ENCODE measurements at regions not wholly inside any gene's neighbourhood (a gene's known extent, or its start where the extent isn't known, plus 50 kb on each side); places are given as distances from the start of the nearest gene placed in this dataset.

GRCh38 chr15:53400986-53401385 is 358.5 kb downstream of the WDR72 start:
- DNase-seq (no peak), ATAC-seq (no peak)

GRCh38 chr15:53397041-53397616 is 362.3 kb downstream of the WDR72 start:
- no peak for ATAC-seq
- DNase-seq, result no peak

GRCh38 chr15:53395871-53396270 is 363.6 kb downstream of the WDR72 start:
- DNase-seq (no peak), ATAC-seq (no peak)

- DNase-seq (no peak), ATAC-seq (no peak)
Measured at GRCh38 chr15:53390549-53390948, 368.9 kb downstream of the WDR72 start.

GRCh38 chr15:53389271-53390037 is 370.0 kb downstream of the WDR72 start:
- no peak for ATAC-seq

GRCh38 chr15:53384417-53384816 is 375.0 kb downstream of the WDR72 start:
- DNase-seq, result no peak
- peak; percentile 19 for ATAC-seq

More at GRCh38 chr15:53389271-53390037, 370.0 kb downstream of the WDR72 start:
- DNase-seq, result no peak

GRCh38 chr15:53378096-53378800 is 381.2 kb downstream of the WDR72 start:
- ATAC-seq (no peak), DNase-seq (no peak)

GRCh38 chr15:53367740-53368139 is 391.7 kb downstream of the WDR72 start:
- DNase-seq (no peak), ATAC-seq (no peak)

- no peak for DNase-seq
- ATAC-seq, result no peak
Measured at GRCh38 chr15:53360881-53361280, 398.6 kb downstream of the WDR72 start.

- DNase-seq (no peak), ATAC-seq (no peak)
Measured at GRCh38 chr15:53359038-53359437, 400.4 kb downstream of the WDR72 start.

GRCh38 chr15:53354874-53355273 is 404.6 kb downstream of the WDR72 start:
- DNase-seq (no peak), ATAC-seq (no peak)

GRCh38 chr15:53351373-53351772 is 408.1 kb downstream of the WDR72 start:
- no peak for DNase-seq
- no peak for ATAC-seq

- DNase-seq (no peak), ATAC-seq (no peak)
Measured at GRCh38 chr15:53346583-53346982, 412.9 kb downstream of the WDR72 start.

- no peak for ATAC-seq
- DNase-seq, result no peak
Measured at GRCh38 chr15:53331328-53332190, 427.9 kb downstream of the WDR72 start.

- no peak for DNase-seq
- no peak for ATAC-seq
Measured at GRCh38 chr15:53328341-53328740, 431.1 kb downstream of the WDR72 start.

GRCh38 chr15:53324061-53324460 is 435.4 kb downstream of the WDR72 start:
- ATAC-seq, result no peak
- DNase-seq, result no peak

GRCh38 chr15:53323191-53323590 is 436.3 kb downstream of the WDR72 start:
- ATAC-seq (no peak), DNase-seq (no peak)

GRCh38 chr15:53320816-53321215 is 438.6 kb downstream of the WDR72 start:
- ATAC-seq, result no peak
- DNase-seq, result no peak

GRCh38 chr15:53312707-53313106 is 446.8 kb downstream of the WDR72 start:
- ATAC-seq, result no peak
- no peak for DNase-seq

GRCh38 chr15:53310709-53311108 is 448.8 kb downstream of the WDR72 start:
- no peak for ATAC-seq
- no peak for DNase-seq

- no peak for ATAC-seq
- no peak for DNase-seq
Measured at GRCh38 chr15:53307952-53308624, 451.4 kb downstream of the WDR72 start.

GRCh38 chr15:53305554-53305953 is 453.9 kb downstream of the WDR72 start:
- DNase-seq (no peak), ATAC-seq (no peak)
